Heart left ventricle (tissue), 13 donors: ENCODE measurements at regions not wholly inside any gene's neighbourhood (a gene's known extent, or its start where the extent isn't known, plus 50 kb on each side); places are given as distances from the start of the nearest gene placed in this dataset.

Experiments used
- CTCF ChIP-seq, 12 donors: fragments of 200-600 bp; sonication (generic) in 4 of 12; IDR thresholded peaks; one replicate each; pipeline versions ENCODE4 v1.5.0 to v1.8.0; 2018 to 2022; ENCODE audit warnings: antibody characterized with exemption in 12 of 12, mild to moderate bottlenecking in 5 of 12
- POLR2A ChIP-seq, 2 donors: fragments of 450-650 bp; IDR thresholded peaks; one replicate each; pipeline ENCODE4 v1.6.1; 2017; ENCODE audit warnings: antibody characterized with exemption in 2 of 2, mild to moderate bottlenecking in 2 of 2, moderate library complexity in 2 of 2
- donor health status: ischemic (EF 13 %, LVEDD 7.1; RV severe dilation, severe dysfunction).
- donor health status: DM: no; HTN: yes; CAD: no.
- donor health status: DM: no; HTN: no; CAD: no.
- donor health status: ischemic (EF 25% LVEDD 6.9; RV normal size, moderate dysfunction).
- donor health status: ischemic (EF 25% LVEDD 5.7; RV mildly dilated, moderate dysfunction).
- donor health status: ischemic (EF 35%, LVEDD 5.7; RV mildly dilated, moderate dysfunction).
- donor health status: nonischemic (EF 11% LVEDD 7.7; RV severe dilation, severe dysfunction).
- donor health status: DM: yes; HTN: yes; CAD: no.
- donor health status: PGD.
- donor health status: ischemic (EF 29% LVEDD 5.4; RV normal size, mild dysfunction).
- donor health status: nonischemic (EF 23%, LVEDD 6.1; RV moderate dilation, normal function).

GRCh38 chr5:130624805-130625204 lies 540.3 kb downstream of the HINT1 start:
- no peak for TF ChIP-seq CTCF (IDR thresholded peaks at IDR 0.05)
- TF ChIP-seq POLR2A (IDR thresholded peaks at IDR 0.05): no peak
